ENCODE measurements at regions not wholly inside any gene's neighbourhood (a gene's known extent, or its start where the extent isn't known, plus 50 kb on each side); places are given as distances from the start of the nearest gene placed in this dataset.
A peak's percentile ranks its signal among the peaks of the same experiment; 100 is the strongest.
"Not testable (repeated sequence)": the region's sequence is repeated elsewhere in the genome, so short reads cannot be mapped to it uniquely, and the experiment has no call there.

DNA sequence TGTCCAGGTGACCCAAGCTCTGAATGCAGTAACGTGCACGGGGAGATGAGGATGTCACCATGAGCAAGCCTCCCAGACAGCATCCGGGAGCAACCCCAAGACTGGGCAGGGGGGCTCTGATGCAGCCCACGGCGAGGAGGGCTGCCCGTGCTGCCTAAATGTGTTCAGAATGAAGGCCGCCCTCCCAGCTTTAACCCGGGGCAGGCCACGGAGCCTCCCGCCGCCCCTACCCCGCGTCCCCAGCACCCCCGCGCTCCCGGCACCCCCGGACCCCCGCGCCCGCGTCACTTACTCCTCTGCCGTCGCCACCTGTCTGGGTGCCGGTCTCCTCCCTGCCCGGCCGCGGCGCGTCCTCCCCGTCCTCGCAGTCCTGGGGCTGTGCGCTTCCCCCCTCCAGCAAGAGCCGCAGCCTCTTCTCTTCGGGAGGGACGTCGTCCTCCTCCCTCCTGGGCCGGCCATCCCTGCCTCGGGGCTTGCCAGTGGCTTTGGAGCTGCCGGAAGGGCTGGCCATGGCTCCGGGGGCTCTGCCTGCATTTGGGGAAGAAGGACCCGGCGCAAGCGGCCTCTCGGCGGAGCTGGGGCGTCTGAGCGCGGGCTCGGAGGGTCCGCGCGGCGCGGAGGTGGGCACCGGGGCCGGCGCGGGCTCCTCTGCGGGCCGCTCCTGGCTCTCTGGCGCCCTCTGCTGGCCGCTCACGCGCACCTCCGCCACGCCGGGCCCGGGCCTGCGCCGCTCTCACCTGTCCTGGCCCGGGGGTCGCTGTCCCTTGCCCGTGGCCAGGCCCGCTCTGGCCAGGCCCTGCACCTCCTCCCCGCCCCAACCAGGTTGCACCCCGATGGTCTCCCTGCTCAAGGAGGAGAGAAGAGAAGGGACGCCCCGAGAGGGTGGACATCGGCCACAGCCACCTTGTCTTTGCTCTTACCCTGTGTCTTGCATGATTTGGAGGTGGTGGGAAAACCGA, 55.9 kb upstream of the ASNS start:
- TF ChIP-seq, protein P1, sequence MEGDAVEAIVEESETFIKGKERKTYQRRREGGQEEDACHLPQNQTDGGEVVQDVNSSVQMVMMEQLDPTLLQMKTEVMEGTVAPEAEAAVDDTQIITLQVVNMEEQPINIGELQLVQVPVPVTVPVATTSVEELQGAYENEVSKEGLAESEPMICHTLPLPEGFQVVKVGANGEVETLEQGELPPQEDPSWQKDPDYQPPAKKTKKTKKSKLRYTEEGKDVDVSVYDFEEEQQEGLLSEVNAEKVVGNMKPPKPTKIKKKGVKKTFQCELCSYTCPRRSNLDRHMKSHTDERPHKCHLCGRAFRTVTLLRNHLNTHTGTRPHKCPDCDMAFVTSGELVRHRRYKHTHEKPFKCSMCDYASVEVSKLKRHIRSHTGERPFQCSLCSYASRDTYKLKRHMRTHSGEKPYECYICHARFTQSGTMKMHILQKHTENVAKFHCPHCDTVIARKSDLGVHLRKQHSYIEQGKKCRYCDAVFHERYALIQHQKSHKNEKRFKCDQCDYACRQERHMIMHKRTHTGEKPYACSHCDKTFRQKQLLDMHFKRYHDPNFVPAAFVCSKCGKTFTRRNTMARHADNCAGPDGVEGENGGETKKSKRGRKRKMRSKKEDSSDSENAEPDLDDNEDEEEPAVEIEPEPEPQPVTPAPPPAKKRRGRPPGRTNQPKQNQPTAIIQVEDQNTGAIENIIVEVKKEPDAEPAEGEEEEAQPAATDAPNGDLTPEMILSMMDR (IDR thresholded peaks at IDR 0.05) = peak; percentile 99
- TF ChIP-seq ZFX (IDR thresholded peaks at IDR 0.05; ENCODE audit: borderline replicate concordance) = not testable (repeated sequence)
